IMR-90 (cell line): ENCODE measurements at regions not wholly inside any gene's neighbourhood (a gene's known extent, or its start where the extent isn't known, plus 50 kb on each side); places are given as distances from the start of the nearest gene placed in this dataset.

Source experiments
- ATAC-seq: fragments of 200-7000 bp; cut with Tn5 transposase; 2 replicates; pipeline ENCODE4 v1.9.1; 2020; ENCODE audit warnings: low read depth, mild to moderate bottlenecking, moderate library complexity
- BruUV-seq: library from RNA; stranded (reverse); fragments of 400-500 nt; replicated peaks from 2 replicates; lab custom pipeline; 2021; lab: Mats Ljungman, UMichigan
- CTCF ChIA-PET: fragments of 300-600 bp; formaldehyde crosslinking; extraction: SDS; loops from one replicate; lab custom pipeline; 2021; ENCODE audit warnings: antibody characterized with exemption; lab: Yijun Ruan, JAX
- POLR2A ChIA-PET: fragments of 300-600 bp; sonication (Branson Sonifier 250); formaldehyde crosslinking; loops from one replicate; lab custom pipeline; 2022; ENCODE audit warnings: antibody characterized with exemption; ENCODE audit not compliant: unreplicated experiment; lab: Charles Lee
- DNase-seq: peaks from one replicate; pipeline ENCODE4 v3.0.0; 2013
- H2AFZ ChIP-seq: replicated peaks from 2 replicates; pipeline ENCODE3; 2013; ENCODE audit warnings: low read length, mild to moderate bottlenecking; ENCODE audit not compliant: poor library complexity
- H2AK5ac ChIP-seq: 2 replicates; pipeline ENCODE4 v1.6.1; 2013; ENCODE audit warnings: low read depth, low read length, inconsistent platforms
- H2AK9ac ChIP-seq: replicated peaks from 2 replicates; pipeline ENCODE3; 2013; ENCODE audit warnings: mild to moderate bottlenecking, low read depth, low read length, moderate library complexity; ENCODE audit not compliant: poor library complexity
- H2BK120ac ChIP-seq: 2 replicates; pipeline ENCODE4 v1.6.1; 2013; ENCODE audit warnings: low read depth, low read length, inconsistent platforms
- H2BK15ac ChIP-seq: 3 replicates; pipeline ENCODE4 v1.6.1; 2013; ENCODE audit warnings: low read depth, low read length, inconsistent platforms
- H2BK20ac ChIP-seq: 2 replicates; pipeline ENCODE4 v1.6.1; 2013; ENCODE audit warnings: low read depth, mild to moderate bottlenecking, inconsistent platforms, low read length, moderate library complexity
- H2BK5ac ChIP-seq: 2 replicates; pipeline ENCODE4 v1.6.1; 2013; ENCODE audit warnings: mild to moderate bottlenecking, low read depth, low read length, inconsistent platforms; ENCODE audit not compliant: poor library complexity, severe bottlenecking
- H3K14ac ChIP-seq: replicated peaks from 2 replicates; pipeline ENCODE4 v1.6.1; 2013; ENCODE audit warnings: low read depth, low read length, inconsistent platforms
- H3K18ac ChIP-seq: 2 replicates; pipeline ENCODE4 v1.6.1; 2013; ENCODE audit warnings: low read depth, low read length, control low read depth
- H3K23ac ChIP-seq: 2 replicates; pipeline ENCODE4 v1.6.1; 2013; ENCODE audit warnings: low read depth, low read length, inconsistent platforms
- H3K27ac ChIP-seq: 2 replicates; pipeline ENCODE4 v1.5.1; 2013; ENCODE audit warnings: mild to moderate bottlenecking, control low read depth, low read length; ENCODE audit not compliant: insufficient read depth
- H3K27me3 ChIP-seq: 2 replicates; pipeline ENCODE4 v1.6.1; 2013; ENCODE audit warnings: low read length; ENCODE audit not compliant: control insufficient read depth, insufficient read depth
- H3K36me3 ChIP-seq: 2 replicates; pipeline ENCODE4 v1.6.1; 2013; ENCODE audit warnings: low read length, mixed read lengths; ENCODE audit not compliant: control insufficient read depth, insufficient read depth
- H3K4ac ChIP-seq: 2 replicates; pipeline ENCODE4 v1.6.1; 2013; ENCODE audit warnings: low read depth, low read length, inconsistent platforms
- H3K4me1 ChIP-seq: 2 replicates; pipeline ENCODE4 v1.6.1; 2013; ENCODE audit warnings: low read length, mixed read lengths; ENCODE audit not compliant: control insufficient read depth, insufficient read depth
- H3K4me2 ChIP-seq: 2 replicates; pipeline ENCODE4 v1.6.1; 2013; ENCODE audit warnings: low read depth, mild to moderate bottlenecking, control low read depth, low read length, moderate library complexity
- H3K4me3 ChIP-seq: 2 replicates; pipeline ENCODE4 v1.5.1; 2013; ENCODE audit warnings: low read depth, mild to moderate bottlenecking, control low read depth, low read length, moderate library complexity; ENCODE audit not compliant: insufficient read depth
- H3K56ac ChIP-seq: 2 replicates; pipeline ENCODE4 v1.6.1; 2013; ENCODE audit warnings: low read length, inconsistent platforms; ENCODE audit not compliant: insufficient read depth; ENCODE audit errors: extremely low read depth
- H3K79me1 ChIP-seq, 2 experiments: 2 replicates each; pipeline ENCODE4 v1.6.1; 2013; ENCODE audit warnings: low read length in 2 of 2, inconsistent platforms in 1 of 2, low read depth in 1 of 2
- H3K9ac ChIP-seq: 2 replicates; pipeline ENCODE4 v1.6.1; 2013; ENCODE audit warnings: low read depth, low read length, control low read depth
- H3K9me1 ChIP-seq: 2 replicates; pipeline ENCODE4 v1.6.1; 2013; ENCODE audit warnings: low read length, inconsistent platforms; ENCODE audit not compliant: insufficient read depth
- H3K9me3 ChIP-seq: 2 replicates; pipeline ENCODE4 v1.6.1; 2013; ENCODE audit warnings: low read length; ENCODE audit not compliant: control insufficient read depth, insufficient read depth
- H4K20me1 ChIP-seq: 2 replicates; pipeline ENCODE4 v1.6.1; 2013; ENCODE audit warnings: low read length, inconsistent platforms; ENCODE audit not compliant: insufficient read depth
- H4K5ac ChIP-seq: 2 replicates; pipeline ENCODE4 v1.6.1; 2013; ENCODE audit warnings: mild to moderate bottlenecking, low read depth, low read length, control low read depth
- H4K8ac ChIP-seq, 2 experiments: 2 replicates each; pipeline ENCODE4 v1.6.1; 2013; ENCODE audit warnings: low read depth in 2 of 2, low read length in 2 of 2, control low read depth in 1 of 2, inconsistent platforms in 1 of 2
- H4K91ac ChIP-seq: 2 replicates; pipeline ENCODE4 v1.6.1; 2013; ENCODE audit warnings: low read depth, low read length, inconsistent platforms; ENCODE audit not compliant: insufficient read depth
- BHLHE40 ChIP-seq: fragments of 150-350 bp; IDR thresholded peaks from 2 replicates; pipeline ENCODE4 v1.6.1; 2016; ENCODE audit warnings: mild to moderate bottlenecking, low read depth, low read length
- CEBPB ChIP-seq: IDR thresholded peaks from 2 replicates; pipeline ENCODE4 v1.6.1; 2012; ENCODE audit warnings: low read depth, low read length, improper control_type of control experiment
- CTCF ChIP-seq: conservative IDR thresholded peaks from 2 replicates; pipeline ENCODE4 v1.5.1; 2012; ENCODE audit warnings: mild to moderate bottlenecking, low read depth, low read length, improper control_type of control experiment
- FOS ChIP-seq: fragments of 150-350 bp; IDR thresholded peaks from 2 replicates; pipeline ENCODE4 v1.6.1; 2016; ENCODE audit warnings: low read depth, low read length
- MAFK ChIP-seq: IDR thresholded peaks from 2 replicates; pipeline ENCODE4 v1.6.1; 2012; ENCODE audit warnings: low read depth, low read length, improper control_type of control experiment
- MAZ ChIP-seq: IDR thresholded peaks from 2 replicates; pipeline ENCODE4 v1.6.1; 2012; ENCODE audit warnings: low read depth, mild to moderate bottlenecking, low read length, improper control_type of control experiment, moderate library complexity, borderline replicate concordance
- MXI1 ChIP-seq: IDR thresholded peaks from 2 replicates; pipeline ENCODE4 v1.6.1; 2012; ENCODE audit warnings: low read depth, mild to moderate bottlenecking, low read length, moderate library complexity, borderline replicate concordance
- NFE2L2 ChIP-seq: fragments of 150-350 bp; IDR thresholded peaks from 2 replicates; pipeline ENCODE4 v1.6.1; 2016; ENCODE audit warnings: low read depth, mild to moderate bottlenecking, low read length
- RAD21 ChIP-seq: IDR thresholded peaks from 2 replicates; pipeline ENCODE4 v1.6.1; 2012; ENCODE audit warnings: low read length, improper control_type of control experiment
- RFX5 ChIP-seq: IDR thresholded peaks from 2 replicates; pipeline ENCODE4 v1.8.0; 2012; ENCODE audit warnings: low read depth, mild to moderate bottlenecking, low read length, moderate library complexity
- SMC3 ChIP-seq: fragments of 150-350 bp; IDR thresholded peaks from 2 replicates; pipeline ENCODE4 v1.6.1; 2016; ENCODE audit warnings: low read depth, mild to moderate bottlenecking, antibody characterized with exemption, low read length, moderate library complexity
- WGBS, 2 experiments: methylation state at CpG; one replicate each; pipeline versions ENCODE4 v1.1.5 to v1.1.7; 2013; ENCODE audit warnings: missing lambda C conversion rate in 2 of 2; ENCODE audit not compliant: insufficient read length in 1 of 2; ENCODE audit errors: extremely low coverage in 2 of 2; 5-methylcytosine and 5-hydroxymethylcytosine counted together
- dilution Hi-C: fragments of 300-500 bp; cut with HindIII; formaldehyde crosslinking; loops from one replicate; pipeline ENCODE4 v1.14.3; 2018; ENCODE audit warnings: low sequenced_read_pairs; ENCODE audit not compliant: unreplicated experiment
- in situ Hi-C: fragments of 300-500 bp; cut with MboI; formaldehyde crosslinking; loops from 3 replicates; pipeline ENCODE4 v1.14.3; 2019; ENCODE audit warnings: low sequenced_read_pairs, inconsistent platforms, mixed read lengths
- intact Hi-C: fragments of 100-400 bp; cut with micrococcal nuclease; formaldehyde crosslinking; loops from 2 replicates; pipeline ENCODE4 v1.10.0; 2022
- TF ChIP-seq, protein P1 (sequence below): fragments of 150-350 bp; IDR thresholded peaks from 2 replicates; pipeline ENCODE4 v1.6.1; 2017; ENCODE audit warnings: mild to moderate bottlenecking, antibody characterized with exemption, low read length, low read depth

GRCh38 chr5:8825139-8825757, 720.6 kb downstream of the SEMA5A start (continued):
- no peak for TF ChIP-seq NFE2L2

- peak overlapping the region; percentile 50; the same call in 1 of the 2 replicates for H3K27ac ChIP-seq
- peak overlapping the region; percentile 75 for H2BK20ac ChIP-seq
- H2BK5ac ChIP-seq = peak overlapping the region; percentile 1
- ATAC-seq = no peak
- peak overlapping the region; percentile 98 for H3K4ac ChIP-seq
- H3K36me3 ChIP-seq = no peaks in the 10 kb centered on the region
- no peak overlapping the region for H2AFZ ChIP-seq
- H3K27me3 ChIP-seq = no peaks in the 10 kb centered on the region
- no CpG with 5 or more reads among the region's 2 CpGs for WGBS, 2 experiments
- intact Hi-C loops (loop anchor here (5.0 kb wide), 3 partner anchors 59 to 716 kb away; no protein-coding TSS in a partner anchor), dilution Hi-C loops (no loop called here), in situ Hi-C loops (no loop called here)
- H3K9me3 ChIP-seq = no peaks in the 10 kb centered on the region
- peak overlapping the region; percentile 78 for H4K91ac ChIP-seq
- no peaks in the 10 kb centered on the region; the same call in 1 of the 2 replicates for H4K20me1 ChIP-seq
- H3K79me1 ChIP-seq = peaks cover 0 to 6% of the 10 kb centered on the region in 2 experiments; a peak in 1 of 4 replicates
- ChIA-PET CTCF (no interaction called here), POLR2A (no interaction called here)
- H2AK5ac ChIP-seq = peak overlapping the region; percentile 86
- peak overlapping the region; percentile 1 for H2AK9ac ChIP-seq
- peaks cover 23% of the 10 kb centered on the region for H3K9me1 ChIP-seq
- H3K4me3 ChIP-seq = no peak overlapping the region
- H3K18ac ChIP-seq = peak overlapping the region; percentile 77
- peak overlapping the region; percentile 82 for H4K5ac ChIP-seq
- peak overlapping the region; percentile 99 for H2BK120ac ChIP-seq
- no TSS peak for BruUV-seq
- H3K23ac ChIP-seq = peak overlapping the region; percentile 23; the same call in 1 of the 2 replicates
- no peak for DNase-seq
- H4K8ac ChIP-seq = peak overlapping the region; percentile 31 to 51
- TF ChIP-seq, protein P1, sequence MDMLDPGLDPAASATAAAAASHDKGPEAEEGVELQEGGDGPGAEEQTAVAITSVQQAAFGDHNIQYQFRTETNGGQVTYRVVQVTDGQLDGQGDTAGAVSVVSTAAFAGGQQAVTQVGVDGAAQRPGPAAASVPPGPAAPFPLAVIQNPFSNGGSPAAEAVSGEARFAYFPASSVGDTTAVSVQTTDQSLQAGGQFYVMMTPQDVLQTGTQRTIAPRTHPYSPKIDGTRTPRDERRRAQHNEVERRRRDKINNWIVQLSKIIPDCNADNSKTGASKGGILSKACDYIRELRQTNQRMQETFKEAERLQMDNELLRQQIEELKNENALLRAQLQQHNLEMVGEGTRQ = no peak
- TF ChIP-seq MAZ = no peak
- TF ChIP-seq RAD21 = no peak
- TF ChIP-seq BHLHE40 = no peak
- TF ChIP-seq FOS = no peak
- no peak for TF ChIP-seq MXI1
- no peak for TF ChIP-seq SMC3
- no peak for TF ChIP-seq CTCF
- TF ChIP-seq CEBPB = no peak
- TF ChIP-seq RFX5 = no peak
- TF ChIP-seq MAFK = no peak
- no peak overlapping the region for H3K4me2 ChIP-seq
- H3K4me1 ChIP-seq = peaks cover 25% of the 10 kb centered on the region
- H3K56ac ChIP-seq = no peak overlapping the region
- H3K9ac ChIP-seq = no peak overlapping the region
- peak overlapping the region; percentile 87 for H2BK15ac ChIP-seq
- H3K14ac ChIP-seq = peak overlapping the region; percentile 54
Measured at GRCh38 chr5:8826508-8826907, 719.4 kb downstream of the SEMA5A start.
